ENCODE measurements at regions not wholly inside any gene's neighbourhood (a gene's known extent, or its start where the extent isn't known, plus 50 kb on each side); places are given as distances from the start of the nearest gene placed in this dataset.

- DNase-seq (ENCODE audit: low read depth) = no peak
These were observed 144.7 kb downstream of the TLE3 start for GRCh38 chr15:69953051-69953450.

GRCh38 chr15:69953816-69954215 lies 143.9 kb downstream of the TLE3 start:
- DNase-seq (ENCODE audit: low read depth) = no peak

- no peak for DNase-seq (ENCODE audit: low read depth)
These were observed 143.1 kb downstream of the TLE3 start for GRCh38 chr15:69954666-69955065.

- DNase-seq (ENCODE audit: low read depth) = no peak
These were observed 142.3 kb downstream of the TLE3 start for GRCh38 chr15:69955240-69955894.

- no peak for DNase-seq (ENCODE audit: low read depth)
These were observed 141.3 kb downstream of the TLE3 start for GRCh38 chr15:69956417-69956816.

GRCh38 chr15:69957175-69957574 lies 140.5 kb downstream of the TLE3 start:
- no peak for DNase-seq (ENCODE audit: low read depth)

GRCh38 chr15:69958496-69959084 lies 139.1 kb downstream of the TLE3 start:
- DNase-seq (ENCODE audit: low read depth) = no peak

- DNase-seq (ENCODE audit: low read depth) = no peak
These were observed 135.2 kb downstream of the TLE3 start for GRCh38 chr15:69962561-69962960.

GRCh38 chr15:69963385-69963784 lies 134.3 kb downstream of the TLE3 start:
- DNase-seq (ENCODE audit: low read depth) = no peak

GRCh38 chr15:69971771-69972170 lies 125.9 kb downstream of the TLE3 start:
- no peak for DNase-seq (ENCODE audit: low read depth)

GRCh38 chr15:69972436-69972835 lies 125.3 kb downstream of the TLE3 start:
- DNase-seq (ENCODE audit: low read depth) = no peak

- no peak for DNase-seq (ENCODE audit: low read depth)
These were observed 124.5 kb downstream of the TLE3 start for GRCh38 chr15:69973102-69973714.

GRCh38 chr15:69973880-69974279 lies 123.8 kb downstream of the TLE3 start:
- DNase-seq (ENCODE audit: low read depth) = no peak

- no peak for DNase-seq (ENCODE audit: low read depth)
These were observed 123.4 kb downstream of the TLE3 start for GRCh38 chr15:69974321-69974720.

- DNase-seq (ENCODE audit: low read depth) = no peak
These were observed 121.2 kb downstream of the TLE3 start for GRCh38 chr15:69976366-69976994.

- no peak for DNase-seq (ENCODE audit: low read depth)
These were observed 119.1 kb downstream of the TLE3 start for GRCh38 chr15:69978603-69979002.

GRCh38 chr15:69979262-69979661 lies 118.5 kb downstream of the TLE3 start:
- no peak for DNase-seq (ENCODE audit: low read depth)

- no peak for DNase-seq (ENCODE audit: low read depth)
These were observed 117.9 kb downstream of the TLE3 start for GRCh38 chr15:69979783-69980182.

- no peak for DNase-seq (ENCODE audit: low read depth)
These were observed 117.2 kb downstream of the TLE3 start for GRCh38 chr15:69980341-69981059.

- DNase-seq (ENCODE audit: low read depth) = no peak
These were observed 115.7 kb downstream of the TLE3 start for GRCh38 chr15:69982037-69982436.

- no peak for DNase-seq (ENCODE audit: low read depth)
These were observed 113.9 kb downstream of the TLE3 start for GRCh38 chr15:69983696-69984265.
